ENCODE measurements at regions not wholly inside any gene's neighbourhood (a gene's known extent, or its start where the extent isn't known, plus 50 kb on each side); places are given as distances from the start of the nearest gene placed in this dataset.

GRCh38 chr6:14396826-14397517 lies 279.4 kb downstream of the CD83 start:
- no peak overlapping the region for H3K4me3 ChIP-seq (ENCODE audit: low read depth, low read length)
- DNase-seq (ENCODE audit: low read depth), result no peak
- in situ Hi-C loops (cut with HindIII; ENCODE audit: low sequenced_read_pairs), result no loop called here
- TF ChIP-seq, protein P1, sequence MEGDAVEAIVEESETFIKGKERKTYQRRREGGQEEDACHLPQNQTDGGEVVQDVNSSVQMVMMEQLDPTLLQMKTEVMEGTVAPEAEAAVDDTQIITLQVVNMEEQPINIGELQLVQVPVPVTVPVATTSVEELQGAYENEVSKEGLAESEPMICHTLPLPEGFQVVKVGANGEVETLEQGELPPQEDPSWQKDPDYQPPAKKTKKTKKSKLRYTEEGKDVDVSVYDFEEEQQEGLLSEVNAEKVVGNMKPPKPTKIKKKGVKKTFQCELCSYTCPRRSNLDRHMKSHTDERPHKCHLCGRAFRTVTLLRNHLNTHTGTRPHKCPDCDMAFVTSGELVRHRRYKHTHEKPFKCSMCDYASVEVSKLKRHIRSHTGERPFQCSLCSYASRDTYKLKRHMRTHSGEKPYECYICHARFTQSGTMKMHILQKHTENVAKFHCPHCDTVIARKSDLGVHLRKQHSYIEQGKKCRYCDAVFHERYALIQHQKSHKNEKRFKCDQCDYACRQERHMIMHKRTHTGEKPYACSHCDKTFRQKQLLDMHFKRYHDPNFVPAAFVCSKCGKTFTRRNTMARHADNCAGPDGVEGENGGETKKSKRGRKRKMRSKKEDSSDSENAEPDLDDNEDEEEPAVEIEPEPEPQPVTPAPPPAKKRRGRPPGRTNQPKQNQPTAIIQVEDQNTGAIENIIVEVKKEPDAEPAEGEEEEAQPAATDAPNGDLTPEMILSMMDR (IDR thresholded peaks at IDR 0.05; ENCODE audit: low read depth, low read length, missing control alignments), result peak; percentile 23

GRCh38 chr6:14397518-14397901 lies 279.9 kb downstream of the CD83 start:
- no peak overlapping the region for H3K4me3 ChIP-seq (ENCODE audit: low read depth, low read length)
- DNase-seq (ENCODE audit: low read depth), result no peak
- in situ Hi-C loops (cut with HindIII; ENCODE audit: low sequenced_read_pairs), result no loop called here
- TF ChIP-seq, protein P1 (IDR thresholded peaks at IDR 0.05; ENCODE audit: low read depth, low read length, missing control alignments), result no peak

- TF ChIP-seq, protein P1 (IDR thresholded peaks at IDR 0.05; ENCODE audit: low read depth, low read length, missing control alignments), result no peak
- no peak for DNase-seq (ENCODE audit: low read depth)
- in situ Hi-C loops (cut with HindIII; ENCODE audit: low sequenced_read_pairs), result no loop called here
- H3K4me3 ChIP-seq (ENCODE audit: low read depth, low read length), result no peak overlapping the region
These were observed 281.4 kb downstream of the CD83 start for GRCh38 chr6:14398953-14399352.

GRCh38 chr6:14399635-14400034 lies 282.1 kb downstream of the CD83 start:
- TF ChIP-seq, protein P1 (IDR thresholded peaks at IDR 0.05; ENCODE audit: low read depth, low read length, missing control alignments), result no peak
- H3K4me3 ChIP-seq (ENCODE audit: low read depth, low read length), result no peak overlapping the region
- DNase-seq (ENCODE audit: low read depth), result no peak
- in situ Hi-C loops (cut with HindIII; ENCODE audit: low sequenced_read_pairs), result no loop called here

DNA sequence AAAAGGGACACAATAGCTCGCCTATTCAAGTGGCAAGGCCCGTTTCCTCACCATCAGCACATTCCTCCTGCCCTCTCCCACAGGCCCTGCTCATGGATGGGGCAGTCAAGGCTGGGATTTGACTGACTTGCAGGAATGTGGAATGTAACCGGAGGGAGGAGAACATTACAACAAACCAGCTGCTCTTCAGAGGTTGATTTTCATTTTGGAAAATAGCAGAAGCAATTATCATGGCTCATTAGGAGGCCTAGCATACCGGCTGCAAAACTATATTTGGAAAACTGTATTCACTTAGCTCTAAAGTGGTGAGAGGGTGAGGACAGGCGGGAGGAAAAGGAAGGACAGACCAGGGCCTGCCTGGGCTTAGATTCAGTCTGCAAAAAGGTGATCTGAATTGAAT lies 283.7 kb downstream of the CD83 start:
- TF ChIP-seq, protein P1 (IDR thresholded peaks at IDR 0.05; ENCODE audit: low read depth, low read length, missing control alignments), result no peak
- no peak overlapping the region for H3K4me3 ChIP-seq (ENCODE audit: low read depth, low read length)
- in situ Hi-C loops (cut with HindIII; ENCODE audit: low sequenced_read_pairs), result no loop called here
- no peak for DNase-seq (ENCODE audit: low read depth)

GRCh38 chr6:14406614-14407331 lies 289.2 kb downstream of the CD83 start:
- no peak overlapping the region for H3K4me3 ChIP-seq (ENCODE audit: low read depth, low read length)
- in situ Hi-C loops (cut with HindIII; ENCODE audit: low sequenced_read_pairs), result no loop called here
- TF ChIP-seq, protein P1 (IDR thresholded peaks at IDR 0.05; ENCODE audit: low read depth, low read length, missing control alignments), result no peak
- DNase-seq (ENCODE audit: low read depth), result no peak

All from astrocyte of the cerebellum (primary cell).